Activated T-helper 2 cell treated with anti-CD3 and anti-CD28 coated beads, Interferon-gamma antibody, Interleukin-2, Interleukin-4, amounts not matched to agents 10 μg/mL and 5 μg/mL and 100 μg/mL, durations not matched to agents 14 hours and 24 hours and 36 hours (primary cell): ENCODE measurements at regions not wholly inside any gene's neighbourhood (a gene's known extent, or its start where the extent isn't known, plus 50 kb on each side); places are given as distances from the start of the nearest gene placed in this dataset.
"Not testable (repeated sequence)": the region's sequence is repeated elsewhere in the genome, so short reads cannot be mapped to it uniquely, and the experiment has no call there.

Source experiments
- DNase-seq: peaks from one replicate; pipeline ENCODE4 v3.0.0; 2021; ENCODE audit warnings: low spot score
- H3K27ac Mint-ChIP-seq: one replicate; pipeline ENCODE4 v1.8.0; 2021; ENCODE audit warnings: mixed read lengths
- H3K27me3 Mint-ChIP-seq: one replicate; pipeline ENCODE4 v1.8.0; 2021; ENCODE audit warnings: low read depth, mixed read lengths
- H3K36me3 Mint-ChIP-seq: one replicate; pipeline ENCODE4 v1.8.0; 2021; ENCODE audit warnings: low read depth, mixed read lengths
- H3K4me1 Mint-ChIP-seq: one replicate; pipeline ENCODE4 v1.8.0; 2021; ENCODE audit warnings: low read depth, mixed read lengths
- H3K4me3 Mint-ChIP-seq: one replicate; pipeline ENCODE4 v1.8.0; 2021; ENCODE audit warnings: low read depth, mild to moderate bottlenecking, moderate library complexity, mixed read lengths
- H3K9me3 Mint-ChIP-seq: one replicate; pipeline ENCODE4 v1.8.0; 2021; ENCODE audit warnings: mixed read lengths
- intact Hi-C: fragments of 100-400 bp; cut with micrococcal nuclease; formaldehyde crosslinking; loops from one replicate; pipeline ENCODE4 v1.15.1; 2023

- H3K4me1 Mint-ChIP-seq, H3K4me3 Mint-ChIP-seq, H3K27ac Mint-ChIP-seq, H3K9me3 Mint-ChIP-seq, DNase-seq, intact Hi-C loops, H3K36me3 Mint-ChIP-seq, H3K27me3 Mint-ChIP-seq: not testable (repeated sequence)
Observed at GRCh38 chr2:89113286-89113685, 421.8 kb downstream of the RPIA start.

DNA sequence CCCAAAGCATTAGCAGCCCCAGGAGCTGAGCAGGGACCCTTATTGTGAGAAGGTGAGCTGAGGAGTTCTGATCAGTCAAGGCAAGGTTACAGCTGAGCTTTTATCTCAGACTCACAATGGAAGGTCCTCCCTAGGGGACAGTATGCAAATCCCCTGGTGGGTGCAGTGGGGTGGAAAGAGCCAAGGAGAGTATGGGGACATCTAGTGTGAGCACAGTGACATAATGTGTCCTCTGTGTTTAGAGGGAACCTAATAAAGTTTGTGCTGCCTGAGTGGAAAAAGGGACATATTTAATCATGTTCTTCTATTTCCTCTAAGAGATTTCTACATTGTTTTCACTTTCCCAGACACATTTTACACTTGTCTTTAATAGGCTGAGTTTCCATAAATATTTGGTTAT, 438.0 kb downstream of the RPIA start:
- H3K27me3 Mint-ChIP-seq, intact Hi-C loops, H3K4me1 Mint-ChIP-seq, H3K4me3 Mint-ChIP-seq, DNase-seq, H3K27ac Mint-ChIP-seq, H3K36me3 Mint-ChIP-seq, H3K9me3 Mint-ChIP-seq: not testable (repeated sequence)

GRCh38 chr2:89130665-89131308, 439.3 kb downstream of the RPIA start:
- H3K9me3 Mint-ChIP-seq, H3K4me1 Mint-ChIP-seq, intact Hi-C loops, H3K27me3 Mint-ChIP-seq, DNase-seq, H3K4me3 Mint-ChIP-seq, H3K27ac Mint-ChIP-seq, H3K36me3 Mint-ChIP-seq: not testable (repeated sequence)

DNA sequence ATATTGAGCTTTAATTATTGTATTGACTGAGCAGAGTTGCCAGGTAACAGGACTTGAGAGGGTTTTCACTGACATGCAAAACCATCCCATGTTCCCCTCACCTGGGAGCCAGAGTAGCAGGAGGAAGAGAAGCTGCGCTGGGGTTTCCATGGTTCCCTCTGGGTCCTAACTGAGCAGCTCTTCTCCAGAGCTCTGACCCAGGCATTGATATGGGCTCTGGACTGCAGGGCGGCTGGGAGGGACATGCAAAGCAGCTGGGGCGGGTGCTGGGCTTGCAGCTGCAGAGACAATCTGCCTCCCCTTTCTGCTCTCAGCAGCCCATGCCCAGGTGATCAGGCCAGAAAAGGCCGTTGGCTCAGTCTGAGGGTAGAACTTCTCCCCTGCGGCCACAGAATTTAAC, 451.5 kb downstream of the RPIA start:
- DNase-seq, H3K27ac Mint-ChIP-seq, H3K9me3 Mint-ChIP-seq, H3K36me3 Mint-ChIP-seq, H3K4me3 Mint-ChIP-seq, intact Hi-C loops, H3K4me1 Mint-ChIP-seq, H3K27me3 Mint-ChIP-seq: not testable (repeated sequence)

GRCh38 chr2:89145342-89145741, 453.9 kb downstream of the RPIA start:
- DNase-seq, intact Hi-C loops, H3K36me3 Mint-ChIP-seq, H3K27me3 Mint-ChIP-seq, H3K9me3 Mint-ChIP-seq, H3K4me1 Mint-ChIP-seq, H3K4me3 Mint-ChIP-seq, H3K27ac Mint-ChIP-seq: not testable (repeated sequence)

DNA sequence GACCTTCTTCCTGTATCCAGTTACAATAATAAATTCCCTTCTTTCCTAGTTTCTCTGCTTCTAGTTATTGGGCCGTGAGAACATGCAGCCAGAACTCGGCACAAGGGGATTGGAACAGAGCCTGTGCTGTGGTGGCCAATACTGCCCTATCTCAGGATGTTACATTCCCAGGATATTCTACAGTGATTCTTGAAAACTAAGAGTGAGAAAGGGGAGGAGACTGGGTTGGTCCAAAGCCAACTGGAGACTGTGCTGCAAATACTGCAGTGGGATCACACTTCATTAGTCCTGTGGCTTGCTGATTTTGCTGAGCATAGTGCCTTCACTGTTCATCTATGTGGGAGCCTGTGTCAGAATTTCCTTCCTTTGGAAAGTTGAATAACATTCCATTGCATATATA, 456.8 kb downstream of the RPIA start:
- H3K4me3 Mint-ChIP-seq, H3K9me3 Mint-ChIP-seq, H3K27ac Mint-ChIP-seq, DNase-seq, H3K36me3 Mint-ChIP-seq, H3K4me1 Mint-ChIP-seq, H3K27me3 Mint-ChIP-seq, intact Hi-C loops: not testable (repeated sequence)

GRCh38 chr2:89151699-89152098, 460.2 kb downstream of the RPIA start:
- H3K27me3 Mint-ChIP-seq, H3K4me3 Mint-ChIP-seq, H3K9me3 Mint-ChIP-seq, H3K36me3 Mint-ChIP-seq, intact Hi-C loops, DNase-seq, H3K27ac Mint-ChIP-seq, H3K4me1 Mint-ChIP-seq: not testable (repeated sequence)

DNA sequence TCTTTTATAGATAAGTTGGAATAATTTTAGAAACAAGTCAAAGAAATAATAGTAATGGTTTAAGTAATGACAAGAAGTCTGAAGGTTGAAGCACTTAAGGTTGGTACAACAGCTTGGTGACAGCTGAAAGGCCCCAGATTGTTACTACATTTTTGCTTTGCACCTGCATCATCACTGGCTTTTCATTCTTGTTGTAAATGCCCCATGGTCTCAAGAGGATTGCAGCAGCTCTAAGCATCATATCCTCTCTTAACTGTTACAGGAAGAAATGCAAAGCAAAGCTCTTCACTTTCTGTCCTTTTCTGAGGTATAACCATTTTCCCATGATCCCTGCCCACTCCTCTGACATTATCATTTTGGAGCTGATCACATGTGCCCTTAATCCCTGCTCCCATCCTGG, 461.0 kb downstream of the RPIA start:
- H3K4me3 Mint-ChIP-seq, H3K27me3 Mint-ChIP-seq, intact Hi-C loops, DNase-seq, H3K27ac Mint-ChIP-seq, H3K36me3 Mint-ChIP-seq, H3K4me1 Mint-ChIP-seq, H3K9me3 Mint-ChIP-seq: not testable (repeated sequence)

DNA sequence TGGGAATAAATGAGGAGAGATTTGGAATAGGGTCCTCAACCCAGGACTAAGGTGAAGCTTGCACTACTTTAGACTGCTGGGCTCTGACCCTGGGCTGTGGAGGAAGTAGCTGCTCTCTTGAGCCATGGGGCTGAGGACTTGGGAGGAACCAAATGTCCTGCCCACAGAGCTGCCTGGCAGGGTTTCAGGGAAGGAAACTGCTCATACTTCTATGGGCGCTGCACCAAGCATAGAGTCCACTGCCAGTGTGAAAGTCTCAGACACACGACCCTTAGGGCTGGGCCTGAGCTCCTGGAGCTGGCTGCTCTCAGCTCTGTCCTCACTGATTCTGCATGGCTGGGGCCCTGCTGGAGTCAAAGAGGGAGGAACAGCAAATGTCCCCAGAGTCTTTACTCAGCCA, 461.7 kb downstream of the RPIA start:
- H3K36me3 Mint-ChIP-seq, H3K27ac Mint-ChIP-seq, H3K4me3 Mint-ChIP-seq, intact Hi-C loops, DNase-seq, H3K27me3 Mint-ChIP-seq, H3K4me1 Mint-ChIP-seq, H3K9me3 Mint-ChIP-seq: not testable (repeated sequence)

DNA sequence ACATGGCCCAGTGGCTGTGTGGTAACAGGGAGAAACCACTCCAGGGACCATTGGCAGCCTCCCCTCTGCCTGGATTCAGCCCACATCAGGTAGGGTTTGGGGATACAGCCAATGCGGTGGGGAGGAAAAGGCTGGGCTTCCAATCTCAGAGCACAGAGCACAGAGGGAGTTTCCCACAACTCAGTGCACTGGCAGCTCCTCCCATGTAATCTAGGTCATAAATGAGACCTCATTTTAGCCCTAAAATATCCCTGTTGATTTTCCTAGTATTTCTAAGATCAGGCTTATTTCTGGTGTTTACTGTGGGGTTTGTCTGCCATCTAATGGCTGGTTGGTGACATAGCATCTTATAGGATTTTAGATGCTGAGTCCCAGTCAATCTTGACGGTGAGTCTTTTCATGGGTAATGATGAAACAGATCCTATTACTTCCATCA, 462.8 kb downstream of the RPIA start:
- H3K4me1 Mint-ChIP-seq, intact Hi-C loops, DNase-seq, H3K9me3 Mint-ChIP-seq, H3K4me3 Mint-ChIP-seq, H3K27ac Mint-ChIP-seq, H3K27me3 Mint-ChIP-seq, H3K36me3 Mint-ChIP-seq: not testable (repeated sequence)

GRCh38 chr2:89160306-89160705, 468.8 kb downstream of the RPIA start:
- H3K9me3 Mint-ChIP-seq, H3K4me1 Mint-ChIP-seq, H3K4me3 Mint-ChIP-seq, H3K36me3 Mint-ChIP-seq, H3K27me3 Mint-ChIP-seq, DNase-seq, H3K27ac Mint-ChIP-seq, intact Hi-C loops: not testable (repeated sequence)

DNA sequence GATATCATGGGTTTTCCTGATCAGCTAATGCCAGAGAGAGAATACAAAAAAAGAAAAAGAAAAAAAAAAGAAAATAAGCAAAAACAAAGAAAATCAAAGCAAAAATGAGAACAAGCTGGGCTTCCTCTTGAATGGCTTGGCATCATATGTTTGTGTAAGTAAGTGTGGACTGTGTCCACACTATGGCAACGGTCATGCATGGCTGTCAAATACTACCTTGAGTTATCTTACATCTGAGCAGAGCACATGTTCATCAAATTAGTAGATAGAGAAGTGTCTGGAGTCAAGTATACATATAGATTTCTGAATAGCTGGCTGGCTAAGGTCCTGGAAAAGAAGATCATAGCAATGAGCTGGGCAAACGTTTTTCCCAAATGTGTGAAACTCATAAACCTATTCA, 470.2 kb downstream of the RPIA start:
- H3K4me1 Mint-ChIP-seq, DNase-seq, intact Hi-C loops, H3K9me3 Mint-ChIP-seq, H3K4me3 Mint-ChIP-seq, H3K27me3 Mint-ChIP-seq, H3K27ac Mint-ChIP-seq, H3K36me3 Mint-ChIP-seq: not testable (repeated sequence)

- H3K36me3 Mint-ChIP-seq, H3K27me3 Mint-ChIP-seq, DNase-seq, H3K9me3 Mint-ChIP-seq, H3K4me3 Mint-ChIP-seq, H3K4me1 Mint-ChIP-seq, H3K27ac Mint-ChIP-seq, intact Hi-C loops: not testable (repeated sequence)
Observed at GRCh38 chr2:89170506-89171173, 479.2 kb downstream of the RPIA start.

- H3K4me3 Mint-ChIP-seq, H3K4me1 Mint-ChIP-seq, H3K36me3 Mint-ChIP-seq, H3K27ac Mint-ChIP-seq, H3K27me3 Mint-ChIP-seq, intact Hi-C loops, H3K9me3 Mint-ChIP-seq, DNase-seq: not testable (repeated sequence)
Observed at GRCh38 chr2:89171174-89171519, 479.7 kb downstream of the RPIA start.
